Inflammatory macrophage treated with lipopolysaccharide for 4 hours (primary cell): ENCODE measurements at regions not wholly inside any gene's neighbourhood (a gene's known extent, or its start where the extent isn't known, plus 50 kb on each side); places are given as distances from the start of the nearest gene placed in this dataset.
"Not testable (repeated sequence)": the region's sequence is repeated elsewhere in the genome, so short reads cannot be mapped to it uniquely, and the experiment has no call there.

Source experiments
- DNase-seq: peaks from one replicate; pipeline ENCODE4 v3.0.0-alpha.2; 2020

- DNase-seq = no peak
Observed at GRCh38 chr6:19713984-19714383, 123.2 kb upstream of the ID4 start.

GRCh38 chr6:19714434-19715166 lies 122.6 kb upstream of the ID4 start:
- DNase-seq = no peak

DNA sequence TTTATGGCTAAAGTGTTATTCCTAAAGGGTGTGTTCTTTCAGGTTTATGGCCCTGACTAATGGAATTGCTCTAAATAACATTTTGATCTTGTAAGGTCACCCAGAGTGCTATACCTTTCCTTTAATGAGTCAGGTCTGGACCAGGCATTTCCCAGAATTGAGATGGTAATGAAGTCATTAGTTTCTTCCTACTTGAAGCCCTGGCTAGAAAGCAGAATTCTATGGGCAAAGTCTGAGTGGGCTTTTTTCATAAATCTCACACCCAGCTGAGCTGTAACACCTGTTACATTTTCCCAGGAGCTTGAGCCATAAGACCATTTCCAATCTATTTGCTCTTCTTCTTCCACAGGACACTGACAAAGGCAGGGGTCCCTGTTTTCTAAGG lies 122.0 kb upstream of the ID4 start:
- no peak for DNase-seq

- no peak for DNase-seq
Observed at GRCh38 chr6:19719691-19720128, 117.5 kb upstream of the ID4 start.

DNA sequence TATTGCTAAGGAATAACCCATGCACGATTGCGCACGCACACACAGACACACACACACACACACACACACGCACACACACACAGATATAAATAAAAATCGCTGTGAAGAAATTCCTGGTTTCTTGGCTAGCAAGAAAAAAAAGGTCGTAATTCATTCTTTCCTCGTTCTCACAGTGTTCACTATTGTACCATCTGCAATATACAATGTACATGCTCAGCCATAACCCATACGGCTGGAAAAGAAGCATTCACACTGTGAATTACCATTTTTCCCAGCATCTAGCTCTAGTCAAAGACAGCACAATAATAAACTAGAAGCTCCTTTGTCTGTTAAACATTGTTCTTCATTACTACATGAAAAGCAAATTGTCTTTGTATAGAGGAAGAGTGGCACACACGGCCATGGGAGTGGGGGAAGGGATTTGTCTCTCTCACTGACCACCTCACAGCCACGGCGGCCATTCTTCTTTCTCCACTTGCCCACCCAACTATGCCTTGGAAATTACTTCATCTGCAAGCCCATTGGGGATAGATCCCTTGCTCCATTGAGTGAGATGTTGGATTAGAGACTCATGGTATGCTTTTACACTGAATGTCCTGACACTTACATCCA lies 115.3 kb upstream of the ID4 start:
- DNase-seq = no peak

DNA sequence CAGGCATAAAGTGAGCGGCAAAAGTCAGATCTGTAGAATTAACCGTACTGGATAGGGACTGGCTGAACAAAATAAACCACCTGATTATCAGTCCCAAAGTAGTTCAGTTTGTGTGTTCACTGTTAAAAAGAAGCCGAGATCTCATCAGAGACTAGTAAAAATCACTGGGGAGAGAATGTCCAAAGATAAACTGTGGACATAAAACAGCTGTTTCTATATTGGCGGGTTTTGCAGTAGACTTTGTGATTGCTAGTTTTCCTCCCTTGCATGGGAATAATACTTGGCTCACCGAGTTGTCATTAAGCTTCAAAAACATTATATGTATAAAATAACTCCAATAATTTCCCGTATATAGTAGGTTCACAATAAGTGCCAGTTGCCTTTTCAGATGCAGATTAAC lies 114.2 kb upstream of the ID4 start:
- no peak for DNase-seq

- DNase-seq = no peak
Observed at GRCh38 chr6:19723545-19723944, 113.6 kb upstream of the ID4 start.

- DNase-seq = not testable (repeated sequence)
Observed at GRCh38 chr6:19725436-19725835, 111.7 kb upstream of the ID4 start.

DNA sequence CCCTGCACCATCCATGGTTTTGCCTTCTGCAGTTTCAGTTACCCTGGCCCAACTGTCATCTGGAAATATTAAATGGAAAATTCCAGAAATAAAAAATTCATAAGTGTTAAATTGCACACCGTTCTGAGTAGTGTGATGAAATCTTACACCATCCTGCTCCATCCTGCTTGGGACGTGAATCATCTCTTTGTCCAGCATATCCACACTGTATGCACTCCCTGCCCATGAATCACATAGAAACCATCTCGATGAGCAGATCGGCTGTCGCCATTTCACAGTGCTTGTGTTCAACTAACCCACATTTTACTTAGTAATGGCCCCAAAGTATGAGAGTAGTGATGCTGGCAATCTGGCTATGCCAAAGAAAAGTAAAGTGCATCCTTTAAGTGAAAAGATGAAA lies 105.9 kb upstream of the ID4 start:
- DNase-seq = no peak

DNA sequence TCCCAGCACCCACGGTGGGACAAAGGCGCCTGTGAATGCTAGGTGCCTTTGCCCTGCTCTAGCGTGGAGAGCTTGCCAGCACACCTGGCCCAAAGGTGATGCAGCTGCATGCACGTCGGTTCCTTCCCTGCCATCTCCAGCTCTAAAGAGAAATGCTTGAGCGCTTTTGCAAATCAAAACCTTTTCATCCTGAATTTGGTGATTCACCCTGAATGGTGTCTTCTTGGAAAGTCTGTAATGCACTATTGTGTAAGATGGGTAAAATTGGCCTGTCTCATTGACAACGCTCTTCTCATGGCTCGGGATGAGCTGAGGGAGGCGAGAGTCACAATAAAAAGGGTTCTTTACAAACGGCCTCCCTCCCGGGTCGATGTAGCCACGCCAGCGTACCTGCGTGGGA lies 103.1 kb upstream of the ID4 start:
- no peak for DNase-seq

- no peak for DNase-seq
Observed at GRCh38 chr6:19734519-19734918, 102.7 kb upstream of the ID4 start.

- DNase-seq = no peak
Observed at GRCh38 chr6:19736066-19736465, 101.1 kb upstream of the ID4 start.

GRCh38 chr6:19738010-19738409 lies 99.2 kb upstream of the ID4 start:
- no peak for DNase-seq

- no peak for DNase-seq
Observed at GRCh38 chr6:19749722-19750121, 87.4 kb upstream of the ID4 start.

DNA sequence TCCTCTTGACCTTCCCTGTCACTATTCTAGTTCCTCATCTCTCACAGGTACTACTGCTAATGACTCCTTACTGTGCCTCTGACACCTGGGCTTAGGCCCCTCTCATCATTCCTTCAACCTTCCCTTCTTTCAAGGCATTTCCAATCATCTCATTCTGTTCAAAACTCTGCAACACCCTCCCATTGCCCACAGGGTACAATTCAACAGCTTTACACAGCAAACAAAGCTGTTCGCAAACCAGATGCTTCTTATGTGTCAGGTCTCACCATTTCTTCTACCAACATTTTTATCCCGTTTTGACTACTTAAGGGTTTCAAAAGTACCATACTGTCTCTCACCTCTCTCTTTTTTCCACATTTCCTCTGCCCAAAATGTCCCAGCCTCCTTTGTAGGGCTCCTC lies 84.4 kb upstream of the ID4 start:
- no peak for DNase-seq

DNA sequence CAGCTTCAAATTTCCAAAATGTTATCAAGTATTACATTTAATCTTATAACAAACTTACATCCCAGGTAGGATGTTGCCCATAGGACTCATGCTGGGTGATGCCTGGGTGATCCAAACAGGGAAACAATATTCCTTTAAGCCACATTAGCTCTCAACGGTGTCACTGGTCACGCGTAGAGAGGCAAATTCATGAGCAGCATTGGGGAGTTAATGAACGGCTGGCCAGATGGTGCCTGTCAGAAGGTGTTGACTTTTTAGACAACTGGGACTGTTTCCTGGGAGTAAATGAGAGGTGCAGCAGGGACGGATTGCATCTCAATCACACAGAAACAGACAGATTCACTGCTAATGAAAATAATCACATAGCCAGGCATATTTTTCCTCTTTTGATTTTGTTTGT lies 83.3 kb upstream of the ID4 start:
- no peak for DNase-seq

- no peak for DNase-seq
Observed at GRCh38 chr6:19754686-19755085, 82.5 kb upstream of the ID4 start.

GRCh38 chr6:19755181-19755580 lies 82.0 kb upstream of the ID4 start:
- DNase-seq = no peak

GRCh38 chr6:19757036-19757435 lies 80.1 kb upstream of the ID4 start:
- DNase-seq = no peak

- no peak for DNase-seq
Observed at GRCh38 chr6:19759117-19759880, 77.9 kb upstream of the ID4 start.

- DNase-seq = no peak
Observed at GRCh38 chr6:19761121-19761520, 76.0 kb upstream of the ID4 start.

- no peak for DNase-seq
Observed at GRCh38 chr6:19771753-19772336, 65.3 kb upstream of the ID4 start.

GRCh38 chr6:19772891-19773290 lies 64.3 kb upstream of the ID4 start:
- DNase-seq = no peak

DNA sequence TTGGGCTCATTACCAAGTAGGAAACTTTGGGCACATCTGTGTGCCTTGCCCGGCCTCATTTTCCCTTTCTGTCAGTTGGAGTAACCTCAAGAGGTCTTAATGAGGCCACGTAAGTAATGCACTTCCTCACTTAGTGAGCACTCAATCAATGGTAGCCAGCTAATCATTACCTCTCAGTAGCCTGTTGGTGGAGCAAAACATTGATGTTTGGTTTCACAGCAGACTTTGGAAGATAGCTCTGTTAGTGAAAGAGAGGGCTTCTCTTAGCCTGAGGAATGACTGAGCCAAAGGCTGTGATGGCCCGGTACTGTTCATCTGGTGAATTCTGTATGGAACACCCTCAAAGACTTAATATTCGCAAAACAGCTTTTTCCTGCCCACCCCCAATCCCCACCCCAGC lies 55.9 kb upstream of the ID4 start:
- DNase-seq = no peak
